Epidermal melanocyte (primary cell): ENCODE measurements at regions not wholly inside any gene's neighbourhood (a gene's known extent, or its start where the extent isn't known, plus 50 kb on each side); places are given as distances from the start of the nearest gene placed in this dataset.
"Not testable (repeated sequence)": the region's sequence is repeated elsewhere in the genome, so short reads cannot be mapped to it uniquely, and the experiment has no call there.

Source experiments
- DNase-seq: peaks from one replicate; pipeline ENCODE4 v3.0.0; 2011; ENCODE audit warnings: low spot score; ENCODE audit not compliant: insufficient read length

DNA sequence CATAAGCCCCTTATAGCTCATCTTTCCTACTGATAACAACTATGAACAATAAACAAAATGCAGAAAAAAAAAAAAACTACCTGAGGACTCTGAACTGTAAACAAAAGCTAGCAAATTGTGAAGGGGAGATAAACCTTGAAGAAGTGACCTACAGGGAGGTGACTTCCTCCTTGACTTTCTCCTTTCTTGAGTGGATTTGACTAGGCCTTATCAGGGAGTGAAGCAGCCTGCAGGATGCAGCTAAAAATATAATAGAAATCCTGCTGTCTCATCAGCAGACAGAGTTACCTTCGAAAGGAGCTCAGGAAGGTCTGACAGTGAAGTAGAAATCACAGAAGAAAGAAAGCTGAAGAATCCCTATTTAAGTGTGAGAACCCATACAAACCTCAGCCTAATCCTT, 322.0 kb upstream of the HTR1E start:
- no peak for DNase-seq

DNA sequence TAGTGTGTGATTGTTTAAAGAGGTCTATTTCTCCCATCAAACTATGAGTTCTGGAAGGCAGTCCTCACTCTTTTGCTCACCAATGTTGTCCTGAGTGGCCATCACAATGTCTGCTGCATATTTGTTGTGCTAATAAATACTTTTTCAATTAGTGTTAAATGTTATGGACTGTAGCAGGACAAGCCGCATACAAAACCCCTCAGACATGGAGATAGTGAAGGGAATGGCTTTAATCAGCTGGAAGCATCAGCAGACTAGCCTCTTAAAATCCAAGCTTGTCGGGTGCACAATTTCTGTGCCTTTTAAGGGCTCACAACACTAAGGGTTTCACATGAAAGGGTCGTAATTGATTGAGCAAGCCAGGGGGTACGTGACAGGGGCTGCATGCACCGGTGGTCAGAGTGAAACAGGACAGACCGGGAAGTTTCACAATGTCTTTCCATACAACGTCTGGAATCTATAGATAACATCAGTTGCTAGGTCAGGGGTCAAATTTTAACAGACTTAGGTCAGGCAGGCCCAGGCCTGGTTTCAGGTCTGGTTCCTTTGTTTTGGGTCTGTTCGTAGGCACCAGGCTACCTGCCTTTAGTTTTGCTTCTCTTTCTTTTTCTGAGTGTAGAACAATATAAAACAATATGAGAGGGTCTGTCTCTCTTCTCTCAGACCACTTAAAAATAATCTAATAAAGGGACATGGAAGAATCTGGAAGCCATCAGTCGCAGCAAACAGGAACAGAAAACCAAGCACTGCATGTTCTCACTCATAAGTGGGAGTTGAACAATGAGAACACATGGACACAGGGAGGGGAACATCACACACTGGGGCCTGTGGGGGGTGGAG, 327.6 kb upstream of the HTR1E start:
- no peak for DNase-seq

DNA sequence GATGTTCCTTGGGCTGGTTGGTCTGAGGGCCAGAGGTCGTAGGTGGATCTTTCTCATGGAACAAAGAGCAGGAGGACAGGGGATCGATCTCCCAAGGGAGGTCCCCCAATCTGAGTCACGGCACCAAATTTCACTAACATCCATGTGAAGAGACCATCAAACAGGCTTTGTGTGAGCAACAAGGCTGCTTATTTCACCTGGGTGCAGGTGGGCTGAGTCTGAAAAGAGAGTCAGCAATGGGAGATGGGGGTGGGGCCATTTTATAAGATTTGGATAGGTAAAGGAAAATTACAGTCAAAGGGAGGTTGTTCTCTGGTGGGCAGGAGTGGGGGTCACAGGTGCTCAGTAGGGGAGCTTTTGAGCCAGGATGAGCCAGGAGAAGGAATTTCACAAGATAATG, 334.0 kb upstream of the HTR1E start:
- DNase-seq, result not testable (repeated sequence)

DNA sequence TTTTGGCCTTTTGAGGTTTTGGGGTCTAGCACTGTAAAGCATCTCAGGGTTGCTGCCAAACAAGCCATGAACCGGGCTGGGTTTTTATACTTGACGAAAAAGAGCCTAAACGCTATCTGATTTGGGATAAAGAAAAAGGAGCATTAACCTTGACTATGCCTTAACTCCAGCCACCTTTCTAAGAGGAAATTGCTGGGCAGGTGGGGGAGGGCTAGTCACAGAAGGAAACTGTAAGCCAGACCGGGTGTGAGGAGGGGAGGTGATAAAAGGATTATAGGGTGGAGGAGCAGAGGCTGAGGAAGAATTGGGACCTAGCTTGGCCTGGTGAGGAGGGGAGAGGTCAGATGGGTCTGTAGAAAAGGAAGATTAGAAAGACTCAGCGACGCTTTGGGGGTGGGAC, 335.2 kb upstream of the HTR1E start:
- DNase-seq, result not testable (repeated sequence)

DNA sequence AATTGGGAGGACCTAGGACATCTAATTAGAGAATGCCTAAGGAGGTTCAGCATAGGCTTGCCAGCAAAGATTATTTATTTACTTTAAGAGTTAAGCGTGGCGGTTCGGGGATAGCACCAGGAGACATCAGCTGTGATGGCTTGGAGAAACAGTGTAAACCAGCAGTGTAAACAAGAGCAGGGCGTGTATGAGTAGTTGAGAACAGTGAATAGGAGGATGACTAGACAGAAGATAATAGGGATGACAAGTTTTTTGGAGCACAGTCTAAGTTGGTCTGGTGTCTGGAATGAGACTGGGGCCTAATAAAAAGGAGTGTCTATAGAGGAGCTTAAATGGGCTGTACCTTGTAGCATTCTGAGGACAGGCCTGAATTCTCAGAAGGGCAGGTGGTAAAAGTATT, 338.4 kb upstream of the HTR1E start:
- DNase-seq, result not testable (repeated sequence)

DNA sequence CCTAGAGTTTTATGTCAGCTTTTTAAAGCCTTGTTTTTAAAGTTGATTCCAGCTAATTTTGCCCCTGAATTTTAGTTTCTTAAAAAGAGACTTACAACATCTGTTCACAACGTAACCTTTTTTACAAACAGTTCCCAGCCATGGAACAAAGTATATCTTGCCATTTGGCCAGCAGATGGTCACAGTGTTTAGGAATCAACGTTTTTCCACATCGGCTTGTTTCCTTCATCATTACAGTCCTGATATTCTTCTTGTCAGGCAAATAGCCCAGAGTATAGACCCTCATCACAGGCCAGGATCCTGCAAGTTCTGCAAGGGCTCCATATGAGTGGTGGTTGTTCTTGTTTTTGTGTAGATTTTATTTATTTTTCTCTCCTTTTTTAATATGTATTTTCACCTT, 341.7 kb upstream of the HTR1E start:
- DNase-seq, result no peak

DNA sequence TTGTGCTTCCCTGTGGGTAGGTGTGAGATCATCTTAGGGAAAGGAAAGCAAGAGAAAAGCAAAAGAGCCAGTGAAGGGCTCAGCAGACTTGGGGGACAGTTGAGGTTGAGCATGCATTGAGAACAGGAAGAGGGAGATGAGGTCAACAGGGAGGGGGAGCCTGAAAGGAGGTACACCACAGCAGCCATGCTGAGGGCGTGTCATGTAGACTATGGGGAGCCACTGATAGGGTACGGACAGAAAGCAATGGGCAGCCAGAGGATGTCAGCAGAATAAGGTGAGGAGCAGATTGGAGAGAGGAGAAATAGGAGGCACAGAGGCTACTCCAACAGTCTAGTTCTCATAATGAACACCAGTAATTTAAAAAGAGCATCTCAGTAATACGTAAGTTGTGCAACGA, 351.1 kb upstream of the HTR1E start:
- no peak for DNase-seq

DNA sequence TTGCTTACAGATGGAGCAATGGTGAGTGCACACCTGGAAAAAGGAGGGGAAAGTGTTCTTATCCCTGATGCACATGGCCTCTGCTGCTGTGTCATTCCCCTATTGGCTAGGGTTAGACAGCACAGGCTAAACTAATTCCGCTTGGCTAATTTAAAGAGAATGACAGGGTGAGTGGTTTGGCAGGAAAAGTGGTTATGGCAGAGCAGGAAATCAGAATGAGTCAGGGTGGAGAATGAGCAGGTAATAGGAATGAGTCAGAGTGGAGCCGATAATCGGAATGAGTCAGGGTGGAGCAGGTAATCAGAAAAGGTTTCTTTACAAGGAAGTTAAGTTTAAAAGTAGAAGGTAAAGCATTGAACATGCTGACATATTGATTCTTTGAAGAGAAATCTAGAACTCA, 355.5 kb upstream of the HTR1E start:
- no peak for DNase-seq

DNA sequence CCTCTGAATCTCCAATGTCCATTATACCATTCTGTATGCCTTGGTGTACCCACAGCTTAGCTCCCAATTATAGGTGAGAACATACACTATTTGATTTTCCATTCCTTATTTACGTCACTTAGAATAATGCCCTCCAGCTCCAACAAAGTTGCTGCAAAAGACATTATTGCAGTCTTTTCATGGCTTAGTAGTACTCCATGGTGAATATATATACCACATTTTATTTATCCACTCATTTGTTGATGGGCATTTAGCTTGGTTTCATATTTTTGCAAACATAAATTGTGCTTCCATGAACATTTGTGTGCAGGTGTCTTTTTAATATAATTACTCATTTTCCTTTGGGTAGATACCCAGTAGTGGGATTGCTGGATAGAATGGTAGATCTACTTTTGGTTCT, 374.1 kb upstream of the HTR1E start:
- no peak for DNase-seq

DNA sequence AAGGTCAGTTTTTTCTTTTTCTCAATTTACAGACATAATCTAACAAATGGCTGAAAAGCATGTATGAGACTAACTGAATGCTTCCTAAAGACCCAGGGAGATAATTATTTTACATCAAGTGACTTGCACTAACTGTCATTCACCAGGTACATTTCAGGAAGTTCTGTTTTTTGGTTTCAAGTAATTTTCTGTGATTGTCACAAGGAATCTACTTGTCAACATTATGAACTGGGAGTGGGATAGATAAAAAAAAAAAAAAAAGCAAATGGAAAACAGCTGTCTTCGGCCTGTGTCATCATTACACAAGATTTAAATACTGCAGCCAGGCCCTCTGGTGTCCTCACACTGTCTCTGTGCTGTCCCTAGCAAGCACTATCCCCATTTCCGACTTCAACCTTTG, 379.0 kb upstream of the HTR1E start:
- no peak for DNase-seq

DNA sequence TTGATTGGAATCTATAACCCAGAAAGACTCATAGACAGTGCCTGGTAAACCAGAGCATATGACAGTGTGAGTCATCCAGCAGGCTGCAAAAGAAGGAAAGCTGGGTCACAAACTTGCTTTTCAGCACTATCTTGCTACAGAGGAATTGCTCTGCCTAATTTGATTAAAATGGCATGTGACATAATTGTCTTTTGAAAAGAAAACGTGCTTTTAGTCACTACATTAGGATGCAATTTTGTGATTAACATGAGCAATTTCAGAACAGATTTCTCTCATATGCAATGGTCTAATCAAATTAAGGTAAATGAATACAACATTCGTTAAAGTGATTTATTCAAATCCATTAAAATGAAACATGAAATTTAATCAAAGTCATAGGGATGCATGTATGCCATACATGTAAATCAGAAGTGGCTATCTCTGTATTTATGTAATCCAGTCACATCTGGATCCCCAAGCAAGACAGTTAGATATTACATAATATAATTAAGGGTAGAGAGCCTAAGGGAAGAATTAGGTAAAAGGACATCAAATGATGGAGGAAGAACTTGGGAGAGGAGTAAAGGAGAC, 400.0 kb upstream of the HTR1E start:
- no peak for DNase-seq

DNA sequence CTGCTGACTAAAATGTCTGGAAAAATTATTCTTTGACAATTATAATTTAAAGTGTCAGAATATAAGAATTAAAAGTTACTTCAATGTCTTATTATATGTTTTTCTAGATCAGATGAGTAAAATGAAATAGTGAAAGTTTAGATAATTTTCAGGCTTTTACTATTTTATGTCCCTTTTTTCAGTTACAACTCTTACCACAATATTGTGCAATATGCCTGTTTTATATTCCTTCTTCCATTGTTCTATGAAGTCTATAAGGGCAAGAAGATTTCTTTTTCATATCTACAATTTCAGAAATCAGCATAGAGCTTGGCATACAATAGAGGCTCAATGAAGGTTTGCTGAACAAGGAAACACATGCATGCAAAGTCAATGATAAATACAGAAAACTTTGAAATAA, 401.2 kb upstream of the HTR1E start:
- no peak for DNase-seq

DNA sequence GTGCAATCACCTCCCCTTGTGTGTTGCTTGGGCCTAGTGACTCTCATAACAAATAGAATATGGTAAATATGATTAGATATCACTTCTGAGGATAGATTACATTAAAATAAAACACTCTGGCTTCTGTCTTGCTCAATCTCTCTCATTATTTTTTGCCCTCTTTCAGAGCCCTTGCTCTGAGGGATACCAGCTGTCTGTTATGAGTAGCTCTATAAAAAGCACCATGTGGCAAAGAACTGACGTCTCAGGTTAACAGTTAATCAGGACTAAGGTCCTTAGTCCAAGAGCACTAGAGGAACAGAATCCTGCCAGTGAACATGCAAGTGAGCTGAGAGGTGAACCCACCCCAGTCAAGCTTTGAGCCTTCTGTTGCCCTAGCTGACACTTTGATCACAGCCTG, 402.2 kb upstream of the HTR1E start:
- DNase-seq, result no peak

DNA sequence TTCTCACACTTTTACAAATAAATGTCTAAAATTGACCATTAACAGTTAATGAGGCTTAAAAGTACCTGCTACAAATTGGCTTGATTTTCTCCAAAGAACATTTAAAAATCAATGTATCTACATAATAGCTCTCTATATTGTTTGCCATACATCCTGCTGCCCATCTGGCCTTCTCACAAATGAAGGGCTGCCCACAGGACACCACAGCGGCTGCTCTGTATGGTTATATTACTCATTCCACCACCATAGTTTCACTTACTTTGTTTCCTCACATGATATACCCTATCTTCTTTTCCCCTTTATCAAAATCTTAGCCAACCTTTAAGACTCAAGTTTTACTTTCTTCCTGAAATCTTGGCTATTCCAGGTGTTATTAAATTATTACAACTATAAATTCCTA, 407.7 kb upstream of the HTR1E start:
- no peak for DNase-seq

DNA sequence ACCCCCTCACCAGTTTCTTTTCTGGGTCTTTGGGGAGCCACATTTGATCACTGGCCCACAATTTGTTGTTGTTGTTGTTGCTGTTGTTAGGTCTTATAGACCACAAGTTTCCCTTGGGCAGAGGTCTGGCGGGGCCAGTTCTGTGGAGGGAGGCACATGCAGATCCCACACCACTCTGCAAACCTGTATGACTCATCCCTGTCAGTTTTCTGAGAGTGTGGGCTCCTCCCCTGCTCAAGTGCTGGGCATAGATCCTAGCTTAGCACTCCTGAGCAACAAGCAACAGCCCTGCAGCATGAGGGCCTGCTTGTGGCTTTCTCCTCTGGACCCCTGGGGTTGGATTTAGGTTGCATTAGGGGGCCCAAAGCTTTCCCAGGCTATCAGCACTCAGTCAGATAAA, 411.1 kb upstream of the HTR1E start:
- no peak for DNase-seq

DNA sequence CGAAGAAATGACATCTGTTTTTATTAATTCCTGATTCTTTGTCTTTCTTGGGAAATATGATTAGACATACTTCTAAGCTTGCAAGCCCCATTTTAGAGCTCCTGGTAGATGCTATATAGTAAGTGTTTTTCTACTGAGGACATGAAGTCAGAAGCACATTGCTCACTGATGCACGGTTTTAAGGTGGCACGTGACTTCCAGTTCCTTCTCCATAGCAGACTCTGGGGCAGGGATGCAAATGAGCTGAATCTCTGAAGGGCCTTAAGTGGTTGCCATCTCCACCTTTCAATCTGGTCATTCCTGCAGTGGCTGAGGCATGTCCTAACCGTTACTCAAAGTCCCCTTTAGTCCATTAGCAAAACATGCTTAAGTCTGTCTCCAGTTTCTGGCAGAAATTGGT, 421.2 kb upstream of the HTR1E start:
- no peak for DNase-seq

DNA sequence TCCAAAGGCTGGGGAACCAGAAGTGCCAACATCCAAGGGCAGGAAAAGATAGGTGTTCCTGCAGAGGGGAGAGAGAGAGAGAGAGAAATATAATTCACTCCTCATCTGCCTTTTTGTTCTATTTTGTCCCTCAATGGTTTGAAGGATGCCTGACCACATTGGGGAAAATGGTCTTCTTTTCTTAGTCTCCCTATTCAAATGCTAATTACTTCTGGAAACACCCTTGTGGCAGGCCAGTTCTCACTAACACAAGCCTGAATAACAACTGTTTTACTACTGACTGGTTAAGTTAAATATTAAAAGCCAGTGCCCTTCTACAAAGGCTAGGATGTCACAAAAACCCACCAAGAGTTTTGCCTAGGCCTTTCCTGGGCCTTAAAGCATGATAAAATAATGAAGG, 425.4 kb upstream of the HTR1E start:
- no peak for DNase-seq

DNA sequence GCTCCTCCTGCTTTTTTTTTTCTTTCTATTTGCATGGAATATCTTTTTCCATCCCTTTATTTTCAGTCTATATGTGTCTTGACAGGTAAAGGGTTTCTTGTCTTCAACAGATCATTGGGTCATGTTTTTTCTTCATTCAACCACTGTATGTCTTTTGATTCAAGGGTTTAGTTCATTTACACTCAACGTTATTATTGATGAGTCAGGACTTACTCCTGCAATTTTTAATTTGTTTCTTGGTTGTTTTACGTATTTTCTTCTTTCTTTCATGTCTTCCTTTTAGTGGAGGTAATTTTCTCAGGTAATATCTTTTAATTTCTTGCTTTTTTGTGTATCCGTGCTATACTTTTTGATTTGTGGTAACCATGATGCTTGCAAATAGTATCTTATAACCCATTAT, 429.1 kb upstream of the HTR1E start:
- no peak for DNase-seq

DNA sequence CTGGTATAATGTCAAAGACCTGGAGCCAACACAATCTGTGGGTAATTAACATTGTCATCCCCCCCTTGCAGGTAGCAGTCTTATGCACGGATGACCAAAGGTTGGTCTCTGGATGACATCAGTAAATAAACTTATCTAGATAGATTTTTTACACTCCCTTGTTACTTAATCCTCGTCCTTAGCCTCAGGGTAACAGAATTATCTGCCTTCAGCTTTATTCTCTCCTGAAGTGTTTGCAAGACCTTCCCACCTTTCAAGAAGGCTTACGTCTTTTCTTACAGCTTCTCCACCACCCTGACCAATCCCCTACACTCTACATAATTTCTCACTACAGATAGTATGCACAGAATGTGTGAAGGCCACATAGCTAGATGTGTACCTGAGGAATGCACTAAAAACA, 434.8 kb upstream of the HTR1E start:
- no peak for DNase-seq

DNA sequence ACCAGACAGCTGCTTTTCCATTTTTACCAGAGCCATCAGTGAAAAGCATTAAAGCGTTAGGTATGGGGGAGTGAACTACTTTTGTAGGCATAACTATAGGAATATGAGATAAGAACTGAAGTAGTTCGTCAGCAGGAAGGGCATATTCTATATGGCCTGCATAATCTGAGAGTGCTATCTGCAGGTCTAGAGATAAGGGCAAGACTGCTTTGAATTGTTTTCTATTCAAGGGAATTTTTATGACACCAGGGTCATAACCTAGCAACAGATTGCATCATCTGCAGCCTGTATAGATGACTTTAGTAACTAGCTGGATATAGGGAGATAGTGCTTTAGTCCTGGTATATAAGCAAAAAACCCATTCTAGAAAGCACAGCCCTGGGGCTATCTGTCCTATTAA, 437.3 kb upstream of the HTR1E start:
- no peak for DNase-seq

DNA sequence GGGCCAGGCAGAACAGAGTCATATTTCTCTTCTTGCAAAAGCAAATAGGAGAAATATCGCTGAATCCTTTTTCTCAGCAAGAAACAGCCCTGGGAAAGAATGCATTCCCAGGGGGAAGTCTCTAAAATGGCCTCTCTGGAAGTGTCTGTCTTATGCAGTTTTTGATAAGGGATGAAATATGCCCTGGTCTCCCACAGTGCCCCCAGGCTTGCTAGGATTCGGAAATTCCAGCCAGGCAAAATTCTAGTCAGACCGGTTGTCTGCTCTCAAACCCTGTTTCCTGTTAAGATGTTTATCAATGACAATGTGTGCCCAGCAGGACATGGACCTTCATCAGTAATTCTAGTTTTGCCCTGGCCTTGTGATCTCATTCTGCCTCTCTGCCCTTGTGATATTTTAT, 448.3 kb upstream of the HTR1E start:
- DNase-seq, result not testable (repeated sequence)

DNA sequence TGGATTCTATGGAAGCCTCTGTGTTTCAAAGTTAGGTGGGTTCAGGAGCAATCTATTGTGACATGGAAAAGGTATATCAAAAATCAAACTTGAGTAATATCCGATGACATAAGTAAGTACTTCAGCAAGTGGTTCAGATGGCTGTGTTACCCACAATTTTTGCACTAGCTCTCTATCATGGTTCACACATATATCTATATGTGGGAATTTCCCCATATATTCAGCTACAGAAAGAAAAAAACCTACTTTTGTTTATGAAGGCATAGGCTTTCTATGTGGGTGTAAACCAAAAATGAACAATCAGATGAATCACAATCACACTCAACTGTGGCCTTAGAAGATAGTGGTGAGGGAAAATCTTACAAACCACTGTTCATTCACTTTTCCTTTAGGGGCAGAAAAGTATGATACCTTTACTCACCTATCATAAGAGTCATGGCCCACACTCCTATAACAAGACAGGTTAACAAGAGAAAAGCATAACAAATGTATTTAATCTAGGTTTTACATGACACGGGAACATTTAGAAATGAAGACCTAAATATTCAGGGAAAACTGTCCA, 449.6 kb upstream of the HTR1E start:
- DNase-seq, result no peak

DNA sequence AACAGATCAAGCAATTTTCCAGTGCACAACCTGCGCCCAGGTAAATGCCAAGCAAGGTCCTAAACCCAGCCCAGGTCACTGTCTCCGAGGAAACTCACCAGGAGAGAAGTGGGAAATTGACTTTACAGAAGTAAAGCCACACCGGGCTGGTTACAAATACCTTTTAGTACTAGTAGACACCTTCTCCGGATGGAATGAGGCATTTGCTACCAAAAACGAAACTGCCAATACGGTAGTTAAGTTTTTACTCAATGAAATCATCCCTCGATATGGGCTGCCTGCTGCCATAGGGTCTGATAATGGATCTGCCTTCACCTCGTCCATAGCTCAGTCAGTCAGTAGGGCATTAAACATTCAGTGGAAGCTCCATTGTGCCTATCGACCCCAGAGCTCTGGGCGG, 459.0 kb upstream of the HTR1E start:
- not testable (repeated sequence) for DNase-seq
